ENCODE measurements at regions not wholly inside any gene's neighbourhood (a gene's known extent, or its start where the extent isn't known, plus 50 kb on each side); places are given as distances from the start of the nearest gene placed in this dataset.

DNA sequence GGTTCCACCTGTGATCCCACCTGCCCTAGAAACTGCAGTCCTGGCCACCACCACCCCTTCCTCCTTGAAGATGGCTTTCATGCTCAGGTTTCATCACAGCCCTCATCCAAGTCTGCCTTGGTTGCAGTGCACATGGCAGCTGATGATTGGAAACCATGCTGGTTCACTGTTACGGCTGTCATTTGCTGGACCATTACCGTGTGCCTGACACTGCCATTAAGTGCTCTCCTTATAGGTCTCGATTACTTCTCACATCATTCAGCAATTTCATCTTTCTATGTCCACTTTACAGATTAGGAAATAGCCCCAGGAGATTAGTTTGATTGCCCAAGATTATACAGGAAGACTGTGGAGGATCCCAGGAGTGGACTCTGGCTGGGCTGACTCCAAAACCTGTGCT, 123.9 kb downstream of the ICE1 start:
- TF ChIP-seq EZH2 (IDR thresholded peaks at IDR 0.05; ENCODE audit: borderline replicate concordance, insufficient read depth, low read length, poor library complexity, severe bottlenecking) (no peak), POLR2AphosphoS5 (IDR thresholded peaks at IDR 0.05) (peak; percentile 96), SMC3 (conservative IDR thresholded peaks at IDR 0.05; ENCODE audit: poor library complexity) (no peak), RAD21 (conservative IDR thresholded peaks at IDR 0.05) (no peak), EP300 (conservative IDR thresholded peaks at IDR 0.05; ENCODE audit: poor library complexity, severe bottlenecking) (peak; percentile 50), TAF1 (IDR thresholded peaks at IDR 0.05; ENCODE audit: low read depth) (no peak), MXI1 (conservative IDR thresholded peaks at IDR 0.05; ENCODE audit: poor library complexity, severe bottlenecking) (no peak)
- TF ChIP-seq, protein P1, sequence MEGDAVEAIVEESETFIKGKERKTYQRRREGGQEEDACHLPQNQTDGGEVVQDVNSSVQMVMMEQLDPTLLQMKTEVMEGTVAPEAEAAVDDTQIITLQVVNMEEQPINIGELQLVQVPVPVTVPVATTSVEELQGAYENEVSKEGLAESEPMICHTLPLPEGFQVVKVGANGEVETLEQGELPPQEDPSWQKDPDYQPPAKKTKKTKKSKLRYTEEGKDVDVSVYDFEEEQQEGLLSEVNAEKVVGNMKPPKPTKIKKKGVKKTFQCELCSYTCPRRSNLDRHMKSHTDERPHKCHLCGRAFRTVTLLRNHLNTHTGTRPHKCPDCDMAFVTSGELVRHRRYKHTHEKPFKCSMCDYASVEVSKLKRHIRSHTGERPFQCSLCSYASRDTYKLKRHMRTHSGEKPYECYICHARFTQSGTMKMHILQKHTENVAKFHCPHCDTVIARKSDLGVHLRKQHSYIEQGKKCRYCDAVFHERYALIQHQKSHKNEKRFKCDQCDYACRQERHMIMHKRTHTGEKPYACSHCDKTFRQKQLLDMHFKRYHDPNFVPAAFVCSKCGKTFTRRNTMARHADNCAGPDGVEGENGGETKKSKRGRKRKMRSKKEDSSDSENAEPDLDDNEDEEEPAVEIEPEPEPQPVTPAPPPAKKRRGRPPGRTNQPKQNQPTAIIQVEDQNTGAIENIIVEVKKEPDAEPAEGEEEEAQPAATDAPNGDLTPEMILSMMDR (IDR thresholded peaks at IDR 0.05; ENCODE audit: poor library complexity, severe bottlenecking) = no peak
- TF ChIP-seq, protein P2, sequence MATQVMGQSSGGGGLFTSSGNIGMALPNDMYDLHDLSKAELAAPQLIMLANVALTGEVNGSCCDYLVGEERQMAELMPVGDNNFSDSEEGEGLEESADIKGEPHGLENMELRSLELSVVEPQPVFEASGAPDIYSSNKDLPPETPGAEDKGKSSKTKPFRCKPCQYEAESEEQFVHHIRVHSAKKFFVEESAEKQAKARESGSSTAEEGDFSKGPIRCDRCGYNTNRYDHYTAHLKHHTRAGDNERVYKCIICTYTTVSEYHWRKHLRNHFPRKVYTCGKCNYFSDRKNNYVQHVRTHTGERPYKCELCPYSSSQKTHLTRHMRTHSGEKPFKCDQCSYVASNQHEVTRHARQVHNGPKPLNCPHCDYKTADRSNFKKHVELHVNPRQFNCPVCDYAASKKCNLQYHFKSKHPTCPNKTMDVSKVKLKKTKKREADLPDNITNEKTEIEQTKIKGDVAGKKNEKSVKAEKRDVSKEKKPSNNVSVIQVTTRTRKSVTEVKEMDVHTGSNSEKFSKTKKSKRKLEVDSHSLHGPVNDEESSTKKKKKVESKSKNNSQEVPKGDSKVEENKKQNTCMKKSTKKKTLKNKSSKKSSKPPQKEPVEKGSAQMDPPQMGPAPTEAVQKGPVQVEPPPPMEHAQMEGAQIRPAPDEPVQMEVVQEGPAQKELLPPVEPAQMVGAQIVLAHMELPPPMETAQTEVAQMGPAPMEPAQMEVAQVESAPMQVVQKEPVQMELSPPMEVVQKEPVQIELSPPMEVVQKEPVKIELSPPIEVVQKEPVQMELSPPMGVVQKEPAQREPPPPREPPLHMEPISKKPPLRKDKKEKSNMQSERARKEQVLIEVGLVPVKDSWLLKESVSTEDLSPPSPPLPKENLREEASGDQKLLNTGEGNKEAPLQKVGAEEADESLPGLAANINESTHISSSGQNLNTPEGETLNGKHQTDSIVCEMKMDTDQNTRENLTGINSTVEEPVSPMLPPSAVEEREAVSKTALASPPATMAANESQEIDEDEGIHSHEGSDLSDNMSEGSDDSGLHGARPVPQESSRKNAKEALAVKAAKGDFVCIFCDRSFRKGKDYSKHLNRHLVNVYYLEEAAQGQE (IDR thresholded peaks at IDR 0.05; ENCODE audit: borderline replicate concordance) = no peak

All from neural cell (in vitro differentiated cells).